OCI-LY7 (cell line): ENCODE measurements at regions not wholly inside any gene's neighbourhood (a gene's known extent, or its start where the extent isn't known, plus 50 kb on each side); places are given as distances from the start of the nearest gene placed in this dataset.

Experiments
- BruUV-seq: library from RNA; stranded (reverse); fragments of 400-500 nt; replicated peaks from 2 replicates; lab custom pipeline; 2021; lab: Mats Ljungman, UMichigan
- CTCF ChIA-PET: fragments of 300-600 bp; sonication (Branson Sonifier 250); formaldehyde crosslinking; loops from one replicate; lab custom pipeline; 2022; ENCODE audit warnings: antibody characterized with exemption; ENCODE audit not compliant: unreplicated experiment; lab: Charles Lee
- POLR2A ChIA-PET: fragments of 300-600 bp; sonication (Branson Sonifier 250); formaldehyde crosslinking; loops from one replicate; lab custom pipeline; 2022; ENCODE audit warnings: antibody characterized with exemption; lab: Charles Lee
- DNase-seq: peaks from one replicate; pipeline ENCODE4 v3.0.0-alpha.2; 2015; ENCODE audit warnings: low spot score
- H2AFZ ChIP-seq: fragments of 200-600 bp; sonication (generic), shearing (Covaris generic); 2 replicates; pipeline ENCODE4 v1.6.1; 2014; ENCODE audit warnings: mild to moderate bottlenecking, antibody characterized with exemption, low read length, moderate library complexity
- H3K27ac ChIP-seq: fragments of 200-600 bp; sonication (generic); 2 replicates; pipeline ENCODE4 v1.5.1; 2014; ENCODE audit warnings: mixed run types, low read depth, mild to moderate bottlenecking, moderate library complexity, low read length, inconsistent platforms; ENCODE audit not compliant: poor library complexity, severe bottlenecking
- H3K36me3 ChIP-seq: fragments of 200-600 bp; sonication (generic); 2 replicates; pipeline ENCODE4 v1.6.1; 2014; ENCODE audit warnings: mild to moderate bottlenecking, antibody characterized with exemption, low read length, moderate library complexity, mixed read lengths; ENCODE audit not compliant: insufficient read depth
- H3K4me1 ChIP-seq: fragments of 200-600 bp; sonication (generic); 2 replicates; pipeline ENCODE4 v1.5.1; 2014; ENCODE audit warnings: mild to moderate bottlenecking, low read length; ENCODE audit not compliant: insufficient read depth, poor library complexity, severe bottlenecking
- H3K4me2 ChIP-seq: fragments of 200-600 bp; sonication (generic); 2 replicates; pipeline ENCODE4 v1.6.1; 2014; ENCODE audit warnings: mild to moderate bottlenecking, low read length
- H3K4me3 ChIP-seq: fragments of 200-600 bp; sonication (generic); 2 replicates; pipeline ENCODE4 v1.5.1; 2014; ENCODE audit warnings: mild to moderate bottlenecking, low read depth, low read length; ENCODE audit not compliant: poor library complexity, severe bottlenecking
- H3K79me2 ChIP-seq: fragments of 200-600 bp; sonication (generic); 2 replicates; pipeline ENCODE4 v1.6.1; 2016; ENCODE audit warnings: low read depth, mild to moderate bottlenecking, low read length, moderate library complexity, mixed read lengths; ENCODE audit not compliant: insufficient read depth
- H3K9me2 ChIP-seq: fragments of 200-600 bp; sonication (generic); 2 replicates; pipeline ENCODE4 v1.6.1; 2016; ENCODE audit warnings: mild to moderate bottlenecking, low read length, mixed read lengths; ENCODE audit not compliant: insufficient read depth
- H3K9me3 ChIP-seq: fragments of 200-600 bp; sonication (generic); 2 replicates; pipeline ENCODE4 v1.6.1; 2014; ENCODE audit warnings: mild to moderate bottlenecking, mixed run types, low read length, mixed read lengths
- H4K20me1 ChIP-seq: fragments of 200-600 bp; sonication (generic); 2 replicates; pipeline ENCODE4 v1.6.1; 2014; ENCODE audit warnings: mild to moderate bottlenecking, antibody characterized with exemption, low read length, moderate library complexity, mixed read lengths; ENCODE audit not compliant: insufficient read depth
- EZH2phosphoT487 ChIP-seq: fragments of 200-600 bp; sonication (generic); IDR thresholded peaks from 2 replicates; pipeline ENCODE4 v1.6.1; 2018; ENCODE audit warnings: low read depth, borderline replicate concordance, mild to moderate bottlenecking, mixed run types, antibody characterized with exemption, low read length, moderate library complexity, mixed read lengths
- intact Hi-C: fragments of 100-400 bp; cut with micrococcal nuclease; formaldehyde crosslinking; loops from one replicate; pipeline ENCODE4 v1.10.0; 2022; ENCODE audit not compliant: unreplicated experiment
- TF ChIP-seq, protein P1 (sequence below): fragments of 200-600 bp; sonication (generic); conservative IDR thresholded peaks from 2 replicates; pipeline ENCODE4 v1.5.1; 2014; ENCODE audit warnings: mild to moderate bottlenecking, antibody characterized with exemption, low read length, moderate library complexity, mixed read lengths

GRCh38 chr2:187017438-187017837, 168.5 kb upstream of the ZSWIM2 start:
- no peak overlapping the region for H3K27ac ChIP-seq
- POLR2A ChIA-PET, result no interaction called here
- H3K79me2 ChIP-seq, result no peaks in the 10 kb centered on the region
- H3K4me2 ChIP-seq, result no peak overlapping the region
- H3K9me3 ChIP-seq, result no peaks in the 10 kb centered on the region
- no peak overlapping the region for H2AFZ ChIP-seq
- no peaks in the 10 kb centered on the region for H3K36me3 ChIP-seq
- intact Hi-C loops, result no loop called here
- no peak overlapping the region for H3K4me3 ChIP-seq
- no peaks in the 10 kb centered on the region for H3K4me1 ChIP-seq
- no peak for DNase-seq
- no peaks in the 10 kb centered on the region for H4K20me1 ChIP-seq
- CTCF ChIA-PET, result no interaction called here
- no TSS peak for BruUV-seq
- TF ChIP-seq, protein P1, sequence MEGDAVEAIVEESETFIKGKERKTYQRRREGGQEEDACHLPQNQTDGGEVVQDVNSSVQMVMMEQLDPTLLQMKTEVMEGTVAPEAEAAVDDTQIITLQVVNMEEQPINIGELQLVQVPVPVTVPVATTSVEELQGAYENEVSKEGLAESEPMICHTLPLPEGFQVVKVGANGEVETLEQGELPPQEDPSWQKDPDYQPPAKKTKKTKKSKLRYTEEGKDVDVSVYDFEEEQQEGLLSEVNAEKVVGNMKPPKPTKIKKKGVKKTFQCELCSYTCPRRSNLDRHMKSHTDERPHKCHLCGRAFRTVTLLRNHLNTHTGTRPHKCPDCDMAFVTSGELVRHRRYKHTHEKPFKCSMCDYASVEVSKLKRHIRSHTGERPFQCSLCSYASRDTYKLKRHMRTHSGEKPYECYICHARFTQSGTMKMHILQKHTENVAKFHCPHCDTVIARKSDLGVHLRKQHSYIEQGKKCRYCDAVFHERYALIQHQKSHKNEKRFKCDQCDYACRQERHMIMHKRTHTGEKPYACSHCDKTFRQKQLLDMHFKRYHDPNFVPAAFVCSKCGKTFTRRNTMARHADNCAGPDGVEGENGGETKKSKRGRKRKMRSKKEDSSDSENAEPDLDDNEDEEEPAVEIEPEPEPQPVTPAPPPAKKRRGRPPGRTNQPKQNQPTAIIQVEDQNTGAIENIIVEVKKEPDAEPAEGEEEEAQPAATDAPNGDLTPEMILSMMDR, result no peak
- TF ChIP-seq EZH2phosphoT487, result no peak
- no peaks in the 10 kb centered on the region for H3K9me2 ChIP-seq

DNA sequence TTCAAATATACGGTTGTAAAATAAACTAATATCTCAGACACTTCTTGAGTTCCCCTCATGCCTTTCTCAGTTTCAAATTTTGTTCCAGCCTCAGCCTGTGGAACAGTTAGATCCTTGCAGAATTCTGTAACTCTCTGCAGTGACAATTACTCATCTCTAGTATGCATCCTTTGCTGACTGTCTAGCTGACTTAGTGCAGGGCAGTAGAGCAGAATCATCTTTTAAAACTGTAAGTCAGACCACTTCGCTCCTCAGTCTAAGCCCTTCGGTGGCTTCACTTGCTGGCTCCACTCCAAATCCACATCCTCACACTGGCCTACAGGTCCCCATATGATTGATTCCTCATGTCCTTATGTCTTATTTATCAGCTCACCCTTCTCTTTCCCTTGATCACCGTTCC, 164.1 kb upstream of the ZSWIM2 start:
- intact Hi-C loops, result no loop called here
- Histone ChIP-seq H2AFZ (no peak overlapping the region), H3K9me3 (no peaks in the 10 kb centered on the region), H3K9me2 (no peaks in the 10 kb centered on the region), H3K36me3 (no peaks in the 10 kb centered on the region), H3K4me1 (no peaks in the 10 kb centered on the region), H3K79me2 (no peaks in the 10 kb centered on the region), H3K27ac (no peak overlapping the region), H3K4me2 (no peak overlapping the region), H3K4me3 (no peak overlapping the region), H4K20me1 (no peaks in the 10 kb centered on the region)
- BruUV-seq, result no TSS peak
- ChIA-PET CTCF (no interaction called here), POLR2A (no interaction called here)
- no peak for TF ChIP-seq EZH2phosphoT487
- TF ChIP-seq, protein P1, result no peak
- no peak for DNase-seq

GRCh38 chr2:187011206-187011832, 162.3 kb upstream of the ZSWIM2 start:
- no peak for DNase-seq
- Histone ChIP-seq H3K4me3 (no peak overlapping the region), H3K79me2 (no peaks in the 10 kb centered on the region), H3K9me2 (no peaks in the 10 kb centered on the region), H3K4me2 (no peak overlapping the region), H3K27ac (no peak overlapping the region), H3K4me1 (no peaks in the 10 kb centered on the region), H3K9me3 (no peaks in the 10 kb centered on the region), H3K36me3 (no peaks in the 10 kb centered on the region), H4K20me1 (no peaks in the 10 kb centered on the region), H2AFZ (no peak overlapping the region)
- no TSS peak for BruUV-seq
- ChIA-PET CTCF (no interaction called here), POLR2A (no interaction called here)
- TF ChIP-seq, protein P1, result no peak
- no peak for TF ChIP-seq EZH2phosphoT487
- intact Hi-C loops, result no loop called here
